WTC11 (cell line): ENCODE measurements at regions not wholly inside any gene's neighbourhood (a gene's known extent, or its start where the extent isn't known, plus 50 kb on each side); places are given as distances from the start of the nearest gene placed in this dataset.

Source experiments
- ATAC-seq: fragments of 200-7000 bp; cut with Tn5 transposase; 2 replicates; pipeline ENCODE4 v1.10.0; 2021; ENCODE audit warnings: mild to moderate bottlenecking, moderate library complexity
- CTCF ChIA-PET: fragments of 300-600 bp; sonication (Branson Sonifier 250); formaldehyde crosslinking; loops from one replicate; lab custom pipeline; 2021; ENCODE audit warnings: antibody characterized with exemption; lab: Charles Lee
- POLR2A ChIA-PET: fragments of 350-600 bp; sonication (Branson Sonifier 250); formaldehyde crosslinking; loops from one replicate; lab custom pipeline; 2021; ENCODE audit warnings: antibody characterized with exemption; lab: Charles Lee
- DNase-seq: peaks from one replicate; pipeline ENCODE4 v3.0.0; 2021; ENCODE audit warnings: low spot score
- H3K27ac Mint-ChIP-seq: 2 replicates; pipeline ENCODE4 v1.8.0; 2021; ENCODE audit warnings: mixed read lengths
- H3K27me3 Mint-ChIP-seq: 2 replicates; pipeline ENCODE4 v1.8.0; 2021; ENCODE audit warnings: low read depth, mild to moderate bottlenecking, moderate library complexity, mixed read lengths
- H3K36me3 Mint-ChIP-seq: 2 replicates; pipeline ENCODE4 v1.8.0; 2021; ENCODE audit warnings: mixed read lengths
- H3K4me1 Mint-ChIP-seq: 2 replicates; pipeline ENCODE4 v1.8.0; 2022; ENCODE audit warnings: mixed read lengths
- H3K4me3 Mint-ChIP-seq: 2 replicates; pipeline ENCODE4 v1.8.0; 2021; ENCODE audit warnings: mild to moderate bottlenecking, moderate library complexity, mixed read lengths
- H3K9me3 Mint-ChIP-seq: 2 replicates; pipeline ENCODE4 v1.8.0; 2021; ENCODE audit warnings: mixed read lengths
- AFF4 ChIP-seq: sonication (generic); formaldehyde crosslinking; IDR thresholded peaks from 2 replicates; pipeline ENCODE4 v1.8.1; 2023; ENCODE audit warnings: mild to moderate bottlenecking, missing genetic modification reagents, borderline replicate concordance
- ATF1 ChIP-seq: sonication (generic); formaldehyde crosslinking; IDR thresholded peaks from 2 replicates; pipeline ENCODE4 v1.8.1; 2023; ENCODE audit warnings: mild to moderate bottlenecking, moderate library complexity, missing genetic modification reagents
- CDX4 ChIP-seq: fragments of 250-450 bp; sonication (Bioruptor Pico); IDR thresholded peaks from 2 replicates; pipeline ENCODE4 v1.9.0; 2021; ENCODE audit warnings: moderate library complexity, mild to moderate bottlenecking, inconsistent platforms, borderline replicate concordance
- E2F4 ChIP-seq: sonication (generic); formaldehyde crosslinking; IDR thresholded peaks from 2 replicates; pipeline ENCODE4 v1.8.1; 2022; ENCODE audit warnings: low read depth, mild to moderate bottlenecking, moderate library complexity, missing genetic modification reagents, borderline replicate concordance
- E2F5 ChIP-seq: sonication (generic); formaldehyde crosslinking; IDR thresholded peaks from 2 replicates; pipeline ENCODE4 v1.8.1; 2022; ENCODE audit warnings: mild to moderate bottlenecking, moderate library complexity, missing genetic modification reagents
- ELF4 ChIP-seq: sonication (generic); formaldehyde crosslinking; IDR thresholded peaks from 2 replicates; pipeline ENCODE4 v1.8.1; 2022; ENCODE audit warnings: low read depth, mild to moderate bottlenecking, moderate library complexity, missing genetic modification reagents
- FOXJ3 ChIP-seq: sonication (generic); formaldehyde crosslinking; IDR thresholded peaks from 2 replicates; pipeline ENCODE4 v1.9.0; 2021; ENCODE audit warnings: missing genetic modification reagents, mild to moderate bottlenecking, borderline replicate concordance
- GTF2I ChIP-seq: fragments of 250-450 bp; sonication (Bioruptor Pico); conservative IDR thresholded peaks from 2 replicates; pipeline ENCODE4 v1.4.0; 2021; ENCODE audit warnings: mild to moderate bottlenecking
- HMGXB4 ChIP-seq: sonication (generic); formaldehyde crosslinking; IDR thresholded peaks from 2 replicates; pipeline ENCODE4 v1.8.1; 2023; ENCODE audit warnings: mild to moderate bottlenecking, moderate library complexity, missing genetic modification reagents
- NFE2L1 ChIP-seq: sonication (generic); formaldehyde crosslinking; IDR thresholded peaks from 2 replicates; pipeline ENCODE4 v1.8.1; 2023; ENCODE audit warnings: missing genetic modification reagents
- OVOL2 ChIP-seq: fragments of 250-450 bp; sonication (Bioruptor Pico); IDR thresholded peaks from 2 replicates; pipeline ENCODE4 v1.9.0; 2021; ENCODE audit warnings: mild to moderate bottlenecking, borderline replicate concordance
- RELA ChIP-seq: sonication (generic); formaldehyde crosslinking; IDR thresholded peaks from 2 replicates; pipeline ENCODE4 v1.8.1; 2022; ENCODE audit warnings: missing genetic modification reagents, mild to moderate bottlenecking, borderline replicate concordance
- SOX15 ChIP-seq: fragments of 250-450 bp; sonication (Bioruptor Pico); IDR thresholded peaks from 2 replicates; pipeline ENCODE4 v1.9.0; 2021; ENCODE audit warnings: mild to moderate bottlenecking
- SP1 ChIP-seq: sonication (generic); formaldehyde crosslinking; conservative IDR thresholded peaks from 2 replicates; pipeline ENCODE4 v1.8.1; 2022; ENCODE audit warnings: missing genetic modification reagents
- TEAD1 ChIP-seq: sonication (generic); formaldehyde crosslinking; IDR thresholded peaks from 2 replicates; pipeline ENCODE4 v1.8.0; 2022; ENCODE audit warnings: mild to moderate bottlenecking, missing genetic modification reagents
- ZNF121 ChIP-seq: sonication (generic); formaldehyde crosslinking; IDR thresholded peaks from 2 replicates; pipeline ENCODE4 v1.8.0; 2023; ENCODE audit warnings: missing genetic modification reagents
- ZNF138 ChIP-seq: sonication (generic); formaldehyde crosslinking; conservative IDR thresholded peaks from 2 replicates; pipeline ENCODE4 v1.8.1; 2022; ENCODE audit warnings: mild to moderate bottlenecking, moderate library complexity, missing genetic modification reagents
- ZNF219 ChIP-seq: sonication (generic); formaldehyde crosslinking; IDR thresholded peaks from 2 replicates; pipeline ENCODE4 v1.8.0; 2023; ENCODE audit warnings: missing genetic modification reagents, mild to moderate bottlenecking, borderline replicate concordance
- TF ChIP-seq, protein P1 (sequence below): sonication (generic); formaldehyde crosslinking; IDR thresholded peaks from 2 replicates; pipeline ENCODE4 v1.8.1; 2023; ENCODE audit warnings: mild to moderate bottlenecking, missing genetic modification reagents, moderate library complexity
- TF ChIP-seq, protein P2 (sequence below): sonication (generic); formaldehyde crosslinking; IDR thresholded peaks from 2 replicates; pipeline ENCODE4 v1.8.1; 2022; ENCODE audit warnings: mild to moderate bottlenecking, missing genetic modification reagents, moderate library complexity, borderline replicate concordance
- TF ChIP-seq, protein P3 (sequence below): sonication (generic); formaldehyde crosslinking; IDR thresholded peaks from 2 replicates; pipeline ENCODE4 v1.8.1; 2023; ENCODE audit warnings: mild to moderate bottlenecking, missing genetic modification reagents, moderate library complexity

- no peak for TF ChIP-seq ELF4
- no peak for TF ChIP-seq SOX15
- TF ChIP-seq ATF1 (CRISPR knock-in tag) = no peak
- no peak for TF ChIP-seq RELA (CRISPR knock-in tag)
- TF ChIP-seq ZNF219 (CRISPR knock-in tag) = no peak
- TF ChIP-seq OVOL2 (CRISPR knock-in tag) = no peak
Measured at GRCh38 chr7:116438267-116438666, 61.3 kb upstream of the CAV2 start (continued).

DNA sequence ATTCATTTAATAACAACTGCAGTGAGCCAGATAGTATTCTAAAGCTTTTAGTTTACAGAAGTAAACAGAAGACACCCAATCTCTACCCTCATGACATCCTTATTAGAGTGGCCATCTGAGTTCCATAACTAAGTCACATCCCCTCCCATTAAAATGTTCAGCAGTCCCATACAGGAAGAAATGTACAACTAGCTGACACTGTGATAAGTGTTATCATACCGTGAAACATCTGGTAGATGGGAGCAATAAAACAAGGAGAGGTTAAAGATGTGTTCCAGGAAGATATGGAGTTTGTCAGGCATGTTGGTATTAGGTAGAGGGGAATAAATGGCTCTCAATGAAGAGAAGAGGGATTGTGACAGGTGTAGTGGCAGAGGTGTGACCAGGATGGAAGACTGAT is 60.5 kb upstream of the CAV2 start:
- Mint-ChIP-seq H3K4me1 (no peaks in the 10 kb centered on the region; the same call in 1 of the 2 replicates), H3K27me3 (no peaks in the 10 kb centered on the region), H3K4me3 (no peak overlapping the region), H3K27ac (no peak overlapping the region), H3K36me3 (no peaks in the 10 kb centered on the region), H3K9me3 (no peaks in the 10 kb centered on the region)
- POLR2A ChIA-PET = no interaction called here
- CTCF ChIA-PET = interaction anchor here (1.3 to 1.8 kb wide), 3 partner anchors 13 to 150 kb away, joined by 4 to 8 read pairs (median 8); no protein-coding TSS in a partner anchor
- no peak for ATAC-seq
- TF ChIP-seq CDX4 (CRISPR knock-in tag) (no peak), FOXJ3 (CRISPR knock-in tag) (no peak), ZNF138 (CRISPR knock-in tag) (no peak), NFE2L1 (no peak), E2F5 (CRISPR knock-in tag) (no peak), HMGXB4 (CRISPR knock-in tag) (no peak), GTF2I (no peak)
- TF ChIP-seq, protein P1, sequence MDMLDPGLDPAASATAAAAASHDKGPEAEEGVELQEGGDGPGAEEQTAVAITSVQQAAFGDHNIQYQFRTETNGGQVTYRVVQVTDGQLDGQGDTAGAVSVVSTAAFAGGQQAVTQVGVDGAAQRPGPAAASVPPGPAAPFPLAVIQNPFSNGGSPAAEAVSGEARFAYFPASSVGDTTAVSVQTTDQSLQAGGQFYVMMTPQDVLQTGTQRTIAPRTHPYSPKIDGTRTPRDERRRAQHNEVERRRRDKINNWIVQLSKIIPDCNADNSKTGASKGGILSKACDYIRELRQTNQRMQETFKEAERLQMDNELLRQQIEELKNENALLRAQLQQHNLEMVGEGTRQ = no peak
- DNase-seq = no peak

GRCh38 chr7:116439841-116440549 is 59.5 kb upstream of the CAV2 start:
- POLR2A ChIA-PET = no interaction called here
- H3K9me3 Mint-ChIP-seq = no peaks in the 10 kb centered on the region
- H3K36me3 Mint-ChIP-seq = no peaks in the 10 kb centered on the region
- H3K4me3 Mint-ChIP-seq = no peak overlapping the region
- H3K27ac Mint-ChIP-seq = no peak overlapping the region
- H3K4me1 Mint-ChIP-seq = no peaks in the 10 kb centered on the region; the same call in 1 of the 2 replicates
- CTCF ChIA-PET = no interaction called here
- DNase-seq = no peak
- no peak for ATAC-seq
- H3K27me3 Mint-ChIP-seq = no peaks in the 10 kb centered on the region
- TF ChIP-seq ZNF121 (CRISPR knock-in tag) (no peak), E2F5 (CRISPR knock-in tag) (no peak), RELA (CRISPR knock-in tag) (no peak), SP1 (CRISPR knock-in tag) (no peak), TEAD1 (no peak), E2F4 (no peak), AFF4 (no peak)
- TF ChIP-seq, protein P2, sequence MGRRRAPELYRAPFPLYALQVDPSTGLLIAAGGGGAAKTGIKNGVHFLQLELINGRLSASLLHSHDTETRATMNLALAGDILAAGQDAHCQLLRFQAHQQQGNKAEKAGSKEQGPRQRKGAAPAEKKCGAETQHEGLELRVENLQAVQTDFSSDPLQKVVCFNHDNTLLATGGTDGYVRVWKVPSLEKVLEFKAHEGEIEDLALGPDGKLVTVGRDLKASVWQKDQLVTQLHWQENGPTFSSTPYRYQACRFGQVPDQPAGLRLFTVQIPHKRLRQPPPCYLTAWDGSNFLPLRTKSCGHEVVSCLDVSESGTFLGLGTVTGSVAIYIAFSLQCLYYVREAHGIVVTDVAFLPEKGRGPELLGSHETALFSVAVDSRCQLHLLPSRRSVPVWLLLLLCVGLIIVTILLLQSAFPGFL (CRISPR knock-in tag) = no peak
- TF ChIP-seq, protein P3, sequence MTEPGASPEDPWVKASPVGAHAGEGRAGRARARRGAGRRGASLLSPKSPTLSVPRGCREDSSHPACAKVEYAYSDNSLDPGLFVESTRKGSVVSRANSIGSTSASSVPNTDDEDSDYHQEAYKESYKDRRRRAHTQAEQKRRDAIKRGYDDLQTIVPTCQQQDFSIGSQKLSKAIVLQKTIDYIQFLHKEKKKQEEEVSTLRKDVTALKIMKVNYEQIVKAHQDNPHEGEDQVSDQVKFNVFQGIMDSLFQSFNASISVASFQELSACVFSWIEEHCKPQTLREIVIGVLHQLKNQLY (CRISPR knock-in tag) = no peak
